CD4-positive, alpha-beta memory T cell (primary cell): ENCODE measurements at regions not wholly inside any gene's neighbourhood (a gene's known extent, or its start where the extent isn't known, plus 50 kb on each side); places are given as distances from the start of the nearest gene placed in this dataset.

Experiments used
- CTCF ChIA-PET: fragments of 350-600 bp; sonication (Branson Sonifier 250); formaldehyde crosslinking; loops from one replicate; lab custom pipeline; 2021; ENCODE audit warnings: inconsistent platforms; ENCODE audit not compliant: partially characterized antibody; lab: Charles Lee
- POLR2A ChIA-PET: fragments of 350-600 bp; sonication (Branson Sonifier 250); formaldehyde crosslinking; loops from one replicate; lab custom pipeline; 2021; ENCODE audit not compliant: partially characterized antibody; lab: Charles Lee
- DNase-seq, 5 donors: peaks; one replicate each; pipeline versions ENCODE4 v3.0.0 to v3.0.0-alpha.2; 2020 to 2022; ENCODE audit warnings: mixed read lengths in 1 of 5
- H3K27ac ChIP-seq: one replicate; pipeline ENCODE4 v1.7.0; 2013; ENCODE audit warnings: low read depth, low read length
- H3K27me3 ChIP-seq: 2 replicates; pipeline ENCODE4 v1.7.0; 2013; ENCODE audit warnings: mild to moderate bottlenecking, low read length, moderate library complexity; ENCODE audit not compliant: insufficient read depth
- H3K36me3 ChIP-seq: 2 replicates; pipeline ENCODE4 v1.7.0; 2013; ENCODE audit warnings: mild to moderate bottlenecking, low read length, moderate library complexity; ENCODE audit not compliant: insufficient read depth
- H3K4me1 ChIP-seq: 2 replicates; pipeline ENCODE4 v1.7.0; 2013; ENCODE audit warnings: mild to moderate bottlenecking, low read length, moderate library complexity; ENCODE audit not compliant: insufficient read depth
- H3K4me3 ChIP-seq, 2 donors: one replicate each; pipeline ENCODE4 v1.7.0; 2013; ENCODE audit warnings: low read length in 2 of 2, mild to moderate bottlenecking in 1 of 2
- H3K9me3 ChIP-seq, 2 donors: one replicate each; pipeline ENCODE4 v1.7.0; 2013; ENCODE audit warnings: low read length in 2 of 2, control low read depth in 1 of 2; ENCODE audit not compliant: control insufficient read depth in 1 of 2
- H3K27ac Mint-ChIP-seq, 7 donors: one replicate each; pipeline ENCODE4 v1.8.0; 2020 to 2021; ENCODE audit warnings: mixed read lengths in 7 of 7, mild to moderate bottlenecking in 6 of 7, inconsistent platforms in 3 of 7, moderate library complexity in 3 of 7
- H3K27me3 Mint-ChIP-seq, 2 donors: one replicate each; pipeline ENCODE4 v1.8.0; 2020 to 2021; ENCODE audit warnings: mixed read lengths in 2 of 2
- H3K36me3 Mint-ChIP-seq, 2 donors: one replicate each; pipeline ENCODE4 v1.8.0; 2020 to 2021; ENCODE audit warnings: mixed read lengths in 2 of 2, inconsistent platforms in 1 of 2, mild to moderate bottlenecking in 1 of 2
- H3K4me1 Mint-ChIP-seq, 4 donors: one replicate each; pipeline ENCODE4 v1.8.0; 2020 to 2021; ENCODE audit warnings: mixed read lengths in 4 of 4, mild to moderate bottlenecking in 1 of 4
- H3K4me3 Mint-ChIP-seq, 8 donors: one replicate each; pipeline ENCODE4 v1.8.0; 2020 to 2021; ENCODE audit warnings: mixed read lengths in 8 of 8, mild to moderate bottlenecking in 7 of 8, moderate library complexity in 6 of 8, inconsistent platforms in 3 of 8
- H3K9me3 Mint-ChIP-seq, 8 donors: one replicate each; pipeline ENCODE4 v1.8.0; 2020 to 2021; ENCODE audit warnings: mixed read lengths in 8 of 8, mild to moderate bottlenecking in 5 of 8, inconsistent platforms in 3 of 8, moderate library complexity in 1 of 8
- intact Hi-C: fragments of 100-400 bp; cut with micrococcal nuclease; formaldehyde crosslinking; loops from one replicate; pipeline ENCODE4 v1.15.1; 2023

- Histone ChIP-seq H3K4me1 (peaks cover 10% of the 10 kb centered on the region), H3K36me3 (no peaks in the 10 kb centered on the region), H3K9me3 (no peaks in the 10 kb centered on the region), H3K4me3 (no peak overlapping the region), H3K27me3 (no peaks in the 10 kb centered on the region), H3K27ac (no peak overlapping the region)
- no peak overlapping the region for H3K4me3 Mint-ChIP-seq
- no peaks in the 10 kb centered on the region for H3K27me3 Mint-ChIP-seq
- H3K9me3 Mint-ChIP-seq, result no peaks in the 10 kb centered on the region
- ChIA-PET POLR2A (no interaction called here), CTCF (interaction anchor here (0.6 kb wide), 1 partner anchor 81 kb away, joined by 3 read pairs; no protein-coding TSS in a partner anchor)
- H3K4me1 Mint-ChIP-seq, result peaks cover 7 to 21% (median 8%) of the 10 kb centered on the region in 4 donors
- H3K27ac Mint-ChIP-seq, result peak overlapping the region in 1 of 7 donors; percentile 53
- intact Hi-C loops, result no loop called here
- H3K36me3 Mint-ChIP-seq, result peaks cover 0 to 5% of the 10 kb centered on the region in 2 donors
- DNase-seq, result no peak
Measured at GRCh38 chr2:8462899-8463648, 218.8 kb upstream of the ID2 start.

GRCh38 chr2:8465560-8465959 is 216.3 kb upstream of the ID2 start:
- H3K27ac Mint-ChIP-seq, result no peak overlapping the region
- Histone ChIP-seq H3K9me3 (no peaks in the 10 kb centered on the region), H3K4me1 (peaks cover 11% of the 10 kb centered on the region), H3K36me3 (no peaks in the 10 kb centered on the region), H3K4me3 (no peak overlapping the region), H3K27ac (no peak overlapping the region), H3K27me3 (no peaks in the 10 kb centered on the region)
- CTCF ChIA-PET, result no interaction called here
- H3K4me1 Mint-ChIP-seq, result peaks cover 8 to 30% (median 13%) of the 10 kb centered on the region in 4 donors
- no peaks in the 10 kb centered on the region for H3K9me3 Mint-ChIP-seq
- DNase-seq, result no peak
- POLR2A ChIA-PET, result no interaction called here
- H3K4me3 Mint-ChIP-seq, result no peak overlapping the region
- peaks cover 0 to 5% of the 10 kb centered on the region in 2 donors for H3K36me3 Mint-ChIP-seq
- intact Hi-C loops, result no loop called here
- no peaks in the 10 kb centered on the region for H3K27me3 Mint-ChIP-seq

- Mint-ChIP-seq H3K9me3 (peaks cover 0 to 1% (median 0%) of the 10 kb centered on the region in 8 donors), H3K27ac (peak overlapping the region in 3 of 7 donors; percentile 53 to 98 (median 87)), H3K27me3 (no peaks in the 10 kb centered on the region), H3K4me3 (no peak overlapping the region), H3K36me3 (peaks cover 0 to 5% of the 10 kb centered on the region in 2 donors), H3K4me1 (peaks cover 31 to 63% (median 53%) of the 10 kb centered on the region in 4 donors)
- H3K4me3 ChIP-seq, result no peak overlapping the region
- no peak overlapping the region for H3K27ac ChIP-seq
- H3K9me3 ChIP-seq, result no peaks in the 10 kb centered on the region
- CTCF ChIA-PET, result interaction anchor here (2.5 kb wide), 1 partner anchor 11 kb away, joined by 9 read pairs; no protein-coding TSS in a partner anchor
- POLR2A ChIA-PET, result no interaction called here
- intact Hi-C loops, result loop anchor here (10.0 kb wide), 1 partner anchor 465 kb away; no protein-coding TSS in a partner anchor
- DNase-seq, result no peak
- H3K4me1 ChIP-seq, result peaks cover 53% of the 10 kb centered on the region
- H3K27me3 ChIP-seq, result no peaks in the 10 kb centered on the region
- no peaks in the 10 kb centered on the region for H3K36me3 ChIP-seq
Measured at GRCh38 chr2:8469709-8470493, 212.0 kb upstream of the ID2 start.

GRCh38 chr2:8472545-8473323 is 209.1 kb upstream of the ID2 start:
- Mint-ChIP-seq H3K36me3 (peaks cover 0 to 4% of the 10 kb centered on the region in 2 donors), H3K4me3 (peak overlapping the region in 7 of 8 donors; percentile 59 to 75 (median 70)), H3K27ac (peak overlapping the region; percentile 80 to 98 (median 91)), H3K27me3 (no peaks in the 10 kb centered on the region), H3K4me1 (peaks cover 53 to 89% (median 78%) of the 10 kb centered on the region in 4 donors), H3K9me3 (peaks cover 0 to 1% (median 0%) of the 10 kb centered on the region in 8 donors)
- CTCF ChIA-PET, result interaction anchor here (1.9 to 2.5 kb wide), 3 partner anchors 8 to 71 kb away, joined by 5 to 9 read pairs (median 8); no protein-coding TSS in a partner anchor
- Histone ChIP-seq H3K36me3 (no peaks in the 10 kb centered on the region), H3K4me3 (no peak overlapping the region), H3K27me3 (no peaks in the 10 kb centered on the region), H3K27ac (peak overlapping the region; percentile 38), H3K4me1 (peaks cover 81% of the 10 kb centered on the region), H3K9me3 (no peaks in the 10 kb centered on the region)
- POLR2A ChIA-PET, result interaction anchor here (0.7 to 4.6 kb wide), 11 partner anchors 9 to 212 kb away, joined by 3 to 21 read pairs (median 6); partner anchors contain the start of gene ID2
- peak in 1 of 5 donors; percentile 20 for DNase-seq
- intact Hi-C loops, result loop anchor here (10.0 kb wide), 1 partner anchor 468 kb away; no protein-coding TSS in a partner anchor

- ChIA-PET CTCF (interaction anchor here (0.7 to 2.0 kb wide), 5 partner anchors 12 to 1048 kb away, joined by 3 to 7 read pairs (median 3); partner anchors contain the start of gene ID2), POLR2A (interaction anchor here (0.9 to 4.6 kb wide), 8 partner anchors 9 to 750 kb away, joined by 3 to 21 read pairs (median 6); partner anchors contain the start of gene ID2)
- Mint-ChIP-seq H3K27ac (peak overlapping the region; percentile 81 to 98 (median 93)), H3K4me3 (peak overlapping the region in 5 of 8 donors; percentile 18 to 85 (median 43)), H3K27me3 (no peaks in the 10 kb centered on the region), H3K9me3 (peaks cover 0 to 1% (median 0%) of the 10 kb centered on the region in 8 donors), H3K4me1 (peaks cover 67 to 100% (median 90%) of the 10 kb centered on the region in 4 donors), H3K36me3 (no peaks in the 10 kb centered on the region)
- Histone ChIP-seq H3K9me3 (no peaks in the 10 kb centered on the region), H3K27me3 (no peaks in the 10 kb centered on the region), H3K4me3 (no peak overlapping the region), H3K36me3 (no peaks in the 10 kb centered on the region), H3K27ac (peak overlapping the region; percentile 70), H3K4me1 (peaks cover 96% of the 10 kb centered on the region)
- peak in 2 of 5 donors; percentile 32 to 72 for DNase-seq
- intact Hi-C loops, result loop anchor here (5.0 to 10.0 kb wide), 2 partner anchors 471 to 748 kb away; no protein-coding TSS in a partner anchor
Measured at GRCh38 chr2:8475349-8476031, 206.4 kb upstream of the ID2 start.
